PC-3 (cell line): ENCODE measurements at regions not wholly inside any gene's neighbourhood (a gene's known extent, or its start where the extent isn't known, plus 50 kb on each side); places are given as distances from the start of the nearest gene placed in this dataset.

ENCODE experiments used
- ATAC-seq: fragments of 200-7000 bp; cut with Tn5 transposase; 2 replicates; pipeline ENCODE4 v1.9.1; 2020; ENCODE audit warnings: mild to moderate bottlenecking, moderate library complexity
- BruUV-seq: library from RNA; stranded (reverse); fragments of 400-500 nt; replicated peaks from 2 replicates; lab custom pipeline; 2021; lab: Mats Ljungman, UMichigan
- CTCF ChIA-PET: fragments of 300-600 bp; sonication (Branson Sonifier 250); formaldehyde crosslinking; loops from one replicate; lab custom pipeline; 2022; ENCODE audit warnings: antibody characterized with exemption; lab: Charles Lee
- POLR2A ChIA-PET: fragments of 300-600 bp; sonication (Branson Sonifier 250); formaldehyde crosslinking; loops from one replicate; lab custom pipeline; 2022; ENCODE audit warnings: antibody characterized with exemption; ENCODE audit not compliant: unreplicated experiment; lab: Charles Lee
- DNase-seq: peaks from one replicate; pipeline ENCODE4 v3.0.0-alpha.2; 2015
- H2AFZ ChIP-seq: fragments of 300-600 bp; sonication (generic); 2 replicates; pipeline ENCODE4 v1.6.0; 2016; ENCODE audit warnings: antibody characterized with exemption, low read length
- H3F3A ChIP-seq: fragments of 300-600 bp; sonication (generic); one replicate; pipeline ENCODE4 v1.6.0; 2017; ENCODE audit warnings: antibody characterized with exemption, low read length, control low read depth, mild to moderate bottlenecking; ENCODE audit not compliant: unreplicated experiment
- H3K27ac ChIP-seq: fragments of 300-600 bp; sonication (generic); 2 replicates; pipeline ENCODE4 v1.5.1; 2016; ENCODE audit warnings: mild to moderate bottlenecking, low read length
- H3K27me3 ChIP-seq: fragments of 300-600 bp; sonication (generic); 2 replicates; pipeline ENCODE4 v1.6.1; 2016; ENCODE audit warnings: low read length, mixed read lengths
- H3K36me3 ChIP-seq: fragments of 300-600 bp; sonication (generic); 2 replicates; pipeline ENCODE4 v1.6.1; 2016; ENCODE audit warnings: low read depth, mixed run types, low read length, mixed read lengths
- H3K4me1 ChIP-seq: fragments of 300-600 bp; sonication (generic); 2 replicates; pipeline ENCODE4 v1.5.1; 2016; ENCODE audit warnings: low read length; ENCODE audit not compliant: insufficient read depth
- H3K4me2 ChIP-seq: fragments of 300-600 bp; sonication (generic); 2 replicates; pipeline ENCODE4 v1.6.0; 2016; ENCODE audit warnings: low read length
- H3K4me3 ChIP-seq: fragments of 300-600 bp; sonication (generic); 2 replicates; pipeline ENCODE4 v1.5.1; 2016; ENCODE audit warnings: mild to moderate bottlenecking, low read length, mixed read lengths
- H3K79me2 ChIP-seq: fragments of 300-600 bp; sonication (generic); 2 replicates; pipeline ENCODE4 v1.6.1; 2017; ENCODE audit warnings: low read length, mixed read lengths
- H3K9ac ChIP-seq: fragments of 300-600 bp; sonication (generic); 2 replicates; pipeline ENCODE4 v1.6.0; 2016; ENCODE audit warnings: mild to moderate bottlenecking, low read length
- H3K9me2 ChIP-seq: fragments of 300-600 bp; sonication (generic); replicated peaks from 2 replicates; pipeline ENCODE4 v1.6.1; 2016; ENCODE audit warnings: mixed run types, low read length, mixed read lengths
- H3K9me3 ChIP-seq: fragments of 300-600 bp; sonication (generic); 2 replicates; pipeline ENCODE4 v1.6.1; 2016; ENCODE audit warnings: low read length, mixed read lengths
- H4K20me1 ChIP-seq: fragments of 300-600 bp; sonication (generic); 2 replicates; pipeline ENCODE4 v1.6.1; 2016; ENCODE audit warnings: low read length, mixed read lengths
- EZH2 ChIP-seq: fragments of 300-600 bp; sonication (generic); IDR thresholded peaks from one replicate; pipeline ENCODE4 v1.6.1; 2017; ENCODE audit warnings: antibody characterized with exemption, mild to moderate bottlenecking, low read length; ENCODE audit not compliant: unreplicated experiment
- EZH2phosphoT487 ChIP-seq: fragments of 300-600 bp; sonication (generic); IDR thresholded peaks from 2 replicates; pipeline ENCODE4 v1.6.1; 2018; ENCODE audit warnings: mild to moderate bottlenecking, antibody characterized with exemption, low read length, borderline replicate concordance
- intact Hi-C: fragments of 100-400 bp; cut with micrococcal nuclease; formaldehyde crosslinking; loops from 2 replicates; pipeline ENCODE4 v1.9.0; 2023
- TF ChIP-seq, protein P1 (sequence below): fragments of 300-600 bp; sonication (generic); conservative IDR thresholded peaks from 2 replicates; pipeline ENCODE4 v1.5.1; 2017; ENCODE audit warnings: antibody characterized with exemption, low read depth, mild to moderate bottlenecking, low read length

- H3K9me2 ChIP-seq = no peaks in the 10 kb centered on the region
- ChIA-PET CTCF (no interaction called here), POLR2A (no interaction called here)
- no peak overlapping the region for H2AFZ ChIP-seq
- H3K27ac ChIP-seq = no peak overlapping the region
- no peak overlapping the region for H3K4me3 ChIP-seq
- no peaks in the 10 kb centered on the region for H3K9me3 ChIP-seq
- H3K4me1 ChIP-seq = no peaks in the 10 kb centered on the region
- ATAC-seq = no peak
- no peak overlapping the region for H3K9ac ChIP-seq
- H3K36me3 ChIP-seq = no peaks in the 10 kb centered on the region
- BruUV-seq = no TSS peak
- intact Hi-C loops = no loop called here
- TF ChIP-seq EZH2 (no peak), EZH2phosphoT487 (no peak)
- TF ChIP-seq, protein P1, sequence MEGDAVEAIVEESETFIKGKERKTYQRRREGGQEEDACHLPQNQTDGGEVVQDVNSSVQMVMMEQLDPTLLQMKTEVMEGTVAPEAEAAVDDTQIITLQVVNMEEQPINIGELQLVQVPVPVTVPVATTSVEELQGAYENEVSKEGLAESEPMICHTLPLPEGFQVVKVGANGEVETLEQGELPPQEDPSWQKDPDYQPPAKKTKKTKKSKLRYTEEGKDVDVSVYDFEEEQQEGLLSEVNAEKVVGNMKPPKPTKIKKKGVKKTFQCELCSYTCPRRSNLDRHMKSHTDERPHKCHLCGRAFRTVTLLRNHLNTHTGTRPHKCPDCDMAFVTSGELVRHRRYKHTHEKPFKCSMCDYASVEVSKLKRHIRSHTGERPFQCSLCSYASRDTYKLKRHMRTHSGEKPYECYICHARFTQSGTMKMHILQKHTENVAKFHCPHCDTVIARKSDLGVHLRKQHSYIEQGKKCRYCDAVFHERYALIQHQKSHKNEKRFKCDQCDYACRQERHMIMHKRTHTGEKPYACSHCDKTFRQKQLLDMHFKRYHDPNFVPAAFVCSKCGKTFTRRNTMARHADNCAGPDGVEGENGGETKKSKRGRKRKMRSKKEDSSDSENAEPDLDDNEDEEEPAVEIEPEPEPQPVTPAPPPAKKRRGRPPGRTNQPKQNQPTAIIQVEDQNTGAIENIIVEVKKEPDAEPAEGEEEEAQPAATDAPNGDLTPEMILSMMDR = no peak
- no peak overlapping the region for H3K4me2 ChIP-seq
- H3F3A ChIP-seq = no peaks in the 10 kb centered on the region
- H3K79me2 ChIP-seq = no peaks in the 10 kb centered on the region
- peaks cover 44% of the 10 kb centered on the region for H3K27me3 ChIP-seq
- no peaks in the 10 kb centered on the region for H4K20me1 ChIP-seq
- DNase-seq = no peak
These were observed 404.3 kb downstream of the BCL11A start for GRCh38 chr2:60149176-60149575.

- H3K27ac ChIP-seq = no peak overlapping the region
- no peak for ATAC-seq
- H3K4me1 ChIP-seq = no peaks in the 10 kb centered on the region
- H3K9ac ChIP-seq = no peak overlapping the region
- no peak for TF ChIP-seq EZH2
- TF ChIP-seq EZH2phosphoT487 = no peak
- TF ChIP-seq, protein P1 = no peak
- ChIA-PET CTCF (no interaction called here), POLR2A (no interaction called here)
- no peak overlapping the region for H2AFZ ChIP-seq
- no peaks in the 10 kb centered on the region for H3K9me3 ChIP-seq
- DNase-seq = no peak
- peaks cover 39% of the 10 kb centered on the region for H3K27me3 ChIP-seq
- no peak overlapping the region for H3K4me2 ChIP-seq
- intact Hi-C loops = no loop called here
- no peaks in the 10 kb centered on the region for H3K9me2 ChIP-seq
- H4K20me1 ChIP-seq = no peaks in the 10 kb centered on the region
- no TSS peak for BruUV-seq
- no peaks in the 10 kb centered on the region for H3K79me2 ChIP-seq
- no peak overlapping the region for H3K4me3 ChIP-seq
- no peaks in the 10 kb centered on the region for H3F3A ChIP-seq
- H3K36me3 ChIP-seq = no peaks in the 10 kb centered on the region
These were observed 404.7 kb downstream of the BCL11A start for GRCh38 chr2:60148716-60149115.

DNA sequence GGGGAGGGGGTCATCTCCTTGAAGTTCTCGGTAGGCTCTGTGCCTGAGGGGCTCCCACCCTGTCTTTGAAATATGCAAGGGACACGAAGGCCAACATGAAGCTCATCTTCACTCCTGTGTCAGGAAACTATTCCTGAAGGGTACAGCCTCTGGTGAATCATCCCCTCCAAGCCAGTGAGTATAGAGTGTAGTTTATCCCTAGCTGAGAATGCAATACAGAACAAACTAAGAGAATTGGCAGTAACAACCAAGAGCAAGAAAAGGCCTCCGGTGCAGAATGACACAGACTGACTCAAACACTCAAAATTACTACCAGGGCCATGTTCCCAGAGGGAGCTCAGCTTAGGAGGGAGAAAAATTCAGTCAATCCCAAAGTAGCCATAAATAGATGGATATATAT lies 413.3 kb downstream of the BCL11A start:
- ChIA-PET CTCF (no interaction called here), POLR2A (no interaction called here)
- Histone ChIP-seq H3K4me1 (no peaks in the 10 kb centered on the region), H3K4me3 (no peak overlapping the region), H3K27me3 (0 out of 2 replicates have a peak, but pooled peaks cover 8% of the 10 kb centered on the region), H3K79me2 (no peaks in the 10 kb centered on the region), H3K9me2 (no peaks in the 10 kb centered on the region), H3F3A (no peaks in the 10 kb centered on the region), H3K9ac (no peak overlapping the region), H3K27ac (no peak overlapping the region), H4K20me1 (no peaks in the 10 kb centered on the region), H3K36me3 (no peaks in the 10 kb centered on the region), H3K9me3 (no peaks in the 10 kb centered on the region), H3K4me2 (no peak overlapping the region), H2AFZ (no peak overlapping the region)
- no TSS peak for BruUV-seq
- intact Hi-C loops = no loop called here
- TF ChIP-seq, protein P1 = no peak
- TF ChIP-seq EZH2 (no peak), EZH2phosphoT487 (no peak)
- no peak for ATAC-seq
- no peak for DNase-seq
